NCI-H345 (cell line): ENCODE measurements at regions not wholly inside any gene's neighbourhood (a gene's known extent, or its start where the extent isn't known, plus 50 kb on each side); places are given as distances from the start of the nearest gene placed in this dataset.

ENCODE experiments used
- DNase-seq: peaks from one replicate; lab custom pipeline; 2025; lab: John Stamatoyannopoulos, UW

GRCh38 chr5:60335913-60336312, 364.1 kb downstream of the DEPDC1B start:
- no peak for DNase-seq

GRCh38 chr5:60334281-60334713, 365.7 kb downstream of the DEPDC1B start:
- DNase-seq, result no peak

- no peak for DNase-seq
These were observed 366.9 kb downstream of the DEPDC1B start for GRCh38 chr5:60333005-60333571.

- no peak for DNase-seq
These were observed 367.5 kb downstream of the DEPDC1B start for GRCh38 chr5:60332244-60333004.

GRCh38 chr5:60330236-60330635, 369.7 kb downstream of the DEPDC1B start:
- DNase-seq, result no peak

- DNase-seq, result no peak
These were observed 374.1 kb downstream of the DEPDC1B start for GRCh38 chr5:60325870-60326269.

- no peak for DNase-seq
These were observed 376.4 kb downstream of the DEPDC1B start for GRCh38 chr5:60323596-60323995.

GRCh38 chr5:60312098-60312497, 387.9 kb downstream of the DEPDC1B start:
- DNase-seq, result no peak

GRCh38 chr5:60299944-60300343, 400.0 kb downstream of the DEPDC1B start:
- no peak for DNase-seq

GRCh38 chr5:60297658-60298057, 402.3 kb downstream of the DEPDC1B start:
- no peak for DNase-seq

GRCh38 chr5:60295423-60295822, 401.9 kb upstream of the PDE4D start:
- DNase-seq, result peak; percentile 5

GRCh38 chr5:60293518-60293917, 400.0 kb upstream of the PDE4D start:
- no peak for DNase-seq

GRCh38 chr5:60287174-60287771, 393.7 kb upstream of the PDE4D start:
- DNase-seq, result peak; percentile 18

GRCh38 chr5:60285910-60286309, 392.4 kb upstream of the PDE4D start:
- DNase-seq, result no peak

- DNase-seq, result no peak
These were observed 387.4 kb upstream of the PDE4D start for GRCh38 chr5:60280943-60281342.

GRCh38 chr5:60277941-60278340, 384.4 kb upstream of the PDE4D start:
- DNase-seq, result no peak

GRCh38 chr5:60274747-60275146, 381.2 kb upstream of the PDE4D start:
- DNase-seq, result no peak

- DNase-seq, result no peak
These were observed 378.0 kb upstream of the PDE4D start for GRCh38 chr5:60271517-60271916.

- DNase-seq, result no peak
These were observed 374.4 kb upstream of the PDE4D start for GRCh38 chr5:60267907-60268306.

GRCh38 chr5:60263346-60263745, 369.8 kb upstream of the PDE4D start:
- DNase-seq, result no peak

- DNase-seq, result no peak
These were observed 369.2 kb upstream of the PDE4D start for GRCh38 chr5:60262576-60263295.

GRCh38 chr5:60261732-60262131, 368.2 kb upstream of the PDE4D start:
- no peak for DNase-seq

GRCh38 chr5:60260658-60261057, 367.1 kb upstream of the PDE4D start:
- no peak for DNase-seq
